GM12873 (cell line): ENCODE measurements at regions not wholly inside any gene's neighbourhood (a gene's known extent, or its start where the extent isn't known, plus 50 kb on each side); places are given as distances from the start of the nearest gene placed in this dataset.

Experiments
- TF ChIP-seq, protein P1 (sequence below): IDR thresholded peaks from 2 replicates; pipeline ENCODE4 v1.5.1; 2012; ENCODE audit warnings: low read depth, mild to moderate bottlenecking, moderate library complexity, low read length, control low read depth; ENCODE audit not compliant: insufficient read depth; ENCODE audit errors: missing control alignments

GRCh38 chr14:57029620-57030253 is 219.5 kb upstream of the OTX2 start:
- TF ChIP-seq, protein P1, sequence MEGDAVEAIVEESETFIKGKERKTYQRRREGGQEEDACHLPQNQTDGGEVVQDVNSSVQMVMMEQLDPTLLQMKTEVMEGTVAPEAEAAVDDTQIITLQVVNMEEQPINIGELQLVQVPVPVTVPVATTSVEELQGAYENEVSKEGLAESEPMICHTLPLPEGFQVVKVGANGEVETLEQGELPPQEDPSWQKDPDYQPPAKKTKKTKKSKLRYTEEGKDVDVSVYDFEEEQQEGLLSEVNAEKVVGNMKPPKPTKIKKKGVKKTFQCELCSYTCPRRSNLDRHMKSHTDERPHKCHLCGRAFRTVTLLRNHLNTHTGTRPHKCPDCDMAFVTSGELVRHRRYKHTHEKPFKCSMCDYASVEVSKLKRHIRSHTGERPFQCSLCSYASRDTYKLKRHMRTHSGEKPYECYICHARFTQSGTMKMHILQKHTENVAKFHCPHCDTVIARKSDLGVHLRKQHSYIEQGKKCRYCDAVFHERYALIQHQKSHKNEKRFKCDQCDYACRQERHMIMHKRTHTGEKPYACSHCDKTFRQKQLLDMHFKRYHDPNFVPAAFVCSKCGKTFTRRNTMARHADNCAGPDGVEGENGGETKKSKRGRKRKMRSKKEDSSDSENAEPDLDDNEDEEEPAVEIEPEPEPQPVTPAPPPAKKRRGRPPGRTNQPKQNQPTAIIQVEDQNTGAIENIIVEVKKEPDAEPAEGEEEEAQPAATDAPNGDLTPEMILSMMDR, result no peak

DNA sequence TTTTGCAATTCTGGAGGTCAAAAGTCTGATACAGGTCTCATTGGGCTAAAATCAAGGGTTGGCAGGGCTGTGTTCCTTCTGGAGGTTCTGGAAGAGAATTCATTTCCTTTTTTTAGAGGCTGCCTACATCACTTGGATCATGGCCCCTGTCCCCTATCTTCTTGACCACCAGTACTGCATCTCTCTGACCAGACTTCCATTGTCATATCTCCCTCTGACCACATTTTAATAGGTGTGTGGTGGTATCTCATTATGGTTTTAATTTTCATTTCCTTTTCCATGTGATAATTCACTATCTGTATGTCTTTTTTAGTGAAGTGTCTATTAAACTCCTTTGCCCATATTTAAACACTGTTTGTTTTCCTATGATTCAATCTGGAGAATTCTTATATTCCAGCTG is 215.2 kb upstream of the OTX2 start:
- TF ChIP-seq, protein P1, result no peak

GRCh38 chr14:57022608-57023007 is 212.3 kb upstream of the OTX2 start:
- TF ChIP-seq, protein P1, result no peak

DNA sequence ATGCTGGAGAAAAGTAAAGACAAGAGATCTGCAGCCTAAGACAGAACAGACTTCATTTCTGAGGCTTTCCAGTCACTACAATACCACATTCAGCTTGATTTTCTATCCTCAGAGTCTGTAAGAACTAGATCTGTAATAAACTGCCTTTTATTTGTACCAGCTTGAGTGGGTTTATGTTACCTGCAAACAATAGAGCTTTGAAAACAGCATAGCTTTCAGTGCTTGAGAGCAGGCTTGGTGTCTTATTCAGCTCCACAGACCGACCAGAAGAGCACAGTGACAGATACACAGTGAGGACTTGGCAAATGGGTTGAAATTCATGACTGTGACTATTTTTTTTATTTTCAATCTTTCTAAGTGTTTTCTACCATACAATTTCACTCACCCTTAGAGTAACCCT is 207.8 kb upstream of the OTX2 start:
- TF ChIP-seq, protein P1, result no peak

DNA sequence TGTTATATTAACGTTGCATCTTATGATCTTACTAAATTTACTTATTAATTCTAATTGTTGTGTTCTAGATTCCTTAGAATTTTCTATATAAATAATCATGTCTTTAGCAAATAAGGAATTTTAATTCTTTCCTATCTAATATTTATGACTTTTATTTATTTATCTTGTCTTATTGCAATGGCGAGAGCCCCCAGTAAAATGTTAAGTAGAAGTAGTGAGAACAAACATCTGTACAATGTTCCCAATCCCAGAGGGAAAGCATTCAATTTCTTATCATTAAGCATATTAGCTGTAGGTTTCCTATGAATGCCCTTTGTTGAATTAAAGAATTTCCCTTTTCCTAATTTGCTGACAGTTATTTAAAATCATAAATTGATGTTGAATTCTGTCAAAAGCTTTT is 203.7 kb upstream of the OTX2 start:
- TF ChIP-seq, protein P1, result no peak

- TF ChIP-seq, protein P1, result no peak
These were observed 199.6 kb upstream of the OTX2 start for GRCh38 chr14:57009585-57010515.

DNA sequence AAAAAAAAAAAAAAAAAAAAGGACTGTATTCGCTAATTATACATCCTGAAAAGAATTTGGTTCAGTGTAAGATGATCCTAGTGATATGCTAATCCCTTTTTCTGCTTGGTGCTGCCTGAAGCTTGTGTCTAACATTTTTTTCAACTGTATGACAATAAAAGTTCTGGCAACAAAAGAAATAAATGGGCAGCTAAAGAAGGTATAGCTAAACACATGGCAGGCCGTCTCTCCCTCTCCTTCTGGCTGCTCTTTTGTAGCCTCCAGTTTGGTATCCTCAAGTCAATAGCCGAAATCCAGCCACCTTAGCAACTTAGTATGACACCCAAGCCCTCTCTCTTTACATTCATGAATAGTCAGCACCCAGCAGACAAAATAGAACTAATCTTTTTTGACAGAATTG is 198.3 kb upstream of the OTX2 start:
- TF ChIP-seq, protein P1, result no peak
